Activated CD8-positive, alpha-beta T cell treated with anti-CD3 and anti-CD28 coated beads for 36 hours (primary cell): ENCODE measurements at regions not wholly inside any gene's neighbourhood (a gene's known extent, or its start where the extent isn't known, plus 50 kb on each side); places are given as distances from the start of the nearest gene placed in this dataset.

Experiments
- ATAC-seq: fragments of 200-7000 bp; cut with Tn5 transposase; one replicate; pipeline ENCODE4 v1.10.0; 2021; ENCODE audit warnings: mild to moderate bottlenecking, moderate library complexity
- CTCF ChIA-PET: fragments of 350-600 bp; sonication (Branson Sonifier 250); formaldehyde crosslinking; loops from one replicate; lab custom pipeline; 2021; ENCODE audit warnings: antibody characterized with exemption; lab: Charles Lee
- POLR2A ChIA-PET: fragments of 350-600 bp; sonication (Branson Sonifier 250); formaldehyde crosslinking; loops from one replicate; lab custom pipeline; 2021; ENCODE audit warnings: antibody characterized with exemption; lab: Charles Lee
- DNase-seq: peaks from one replicate; pipeline ENCODE4 v3.0.0-alpha.2; 2020
- H3K27ac Mint-ChIP-seq: one replicate; pipeline ENCODE4 v1.8.0; 2021; ENCODE audit warnings: mild to moderate bottlenecking, mixed read lengths
- H3K27me3 Mint-ChIP-seq: one replicate; pipeline ENCODE4 v1.8.0; 2021; ENCODE audit warnings: mixed read lengths
- H3K36me3 Mint-ChIP-seq: one replicate; pipeline ENCODE4 v1.8.0; 2021; ENCODE audit warnings: low read depth, mixed read lengths
- H3K4me1 Mint-ChIP-seq: one replicate; pipeline ENCODE4 v1.8.0; 2021; ENCODE audit warnings: low read depth, mixed read lengths
- H3K4me3 Mint-ChIP-seq: one replicate; pipeline ENCODE4 v1.8.0; 2021; ENCODE audit warnings: mild to moderate bottlenecking, moderate library complexity, mixed read lengths
- H3K9me3 Mint-ChIP-seq: one replicate; pipeline ENCODE4 v1.8.0; 2021; ENCODE audit warnings: mixed read lengths
- CTCF ChIP-seq: fragments of 200-600 bp; IDR thresholded peaks from one replicate; pipeline ENCODE4 v1.8.0; 2022; ENCODE audit warnings: antibody characterized with exemption, mild to moderate bottlenecking
- intact Hi-C: fragments of 100-400 bp; cut with micrococcal nuclease; formaldehyde crosslinking; loops from one replicate; pipeline ENCODE4 v1.10.0; 2022

GRCh38 chr18:63042351-63042750 is 277.2 kb downstream of the BCL2 start:
- Mint-ChIP-seq H3K27ac (no peak overlapping the region), H3K4me1 (peaks cover 23% of the 10 kb centered on the region), H3K36me3 (no peaks in the 10 kb centered on the region), H3K9me3 (peaks cover 10% of the 10 kb centered on the region), H3K4me3 (no peak overlapping the region), H3K27me3 (peaks cover 5% of the 10 kb centered on the region)
- ChIA-PET CTCF (interaction anchor here (1.0 to 1.4 kb wide), 3 partner anchors 11 to 26 kb away, joined by 3 to 7 read pairs (median 4); no protein-coding TSS in a partner anchor), POLR2A (no interaction called here)
- DNase-seq (no peak), ATAC-seq (no peak)
- TF ChIP-seq CTCF = no peak
- intact Hi-C loops = no loop called here

GRCh38 chr18:63040788-63041410 is 278.7 kb downstream of the BCL2 start:
- peaks cover 10% of the 10 kb centered on the region for H3K9me3 Mint-ChIP-seq
- ATAC-seq (peak; percentile 66), DNase-seq (peak; percentile 15)
- ChIA-PET POLR2A (interaction anchor here (0.6 kb wide), 1 partner anchor 40 kb away, joined by 4 read pairs; no protein-coding TSS in a partner anchor), CTCF (no interaction called here)
- no peaks in the 10 kb centered on the region for H3K36me3 Mint-ChIP-seq
- H3K27me3 Mint-ChIP-seq = peaks cover 5% of the 10 kb centered on the region
- TF ChIP-seq CTCF = no peak
- H3K27ac Mint-ChIP-seq = peak overlapping the region; percentile 36
- H3K4me1 Mint-ChIP-seq = peaks cover 23% of the 10 kb centered on the region
- intact Hi-C loops = no loop called here
- no peak overlapping the region for H3K4me3 Mint-ChIP-seq

DNA sequence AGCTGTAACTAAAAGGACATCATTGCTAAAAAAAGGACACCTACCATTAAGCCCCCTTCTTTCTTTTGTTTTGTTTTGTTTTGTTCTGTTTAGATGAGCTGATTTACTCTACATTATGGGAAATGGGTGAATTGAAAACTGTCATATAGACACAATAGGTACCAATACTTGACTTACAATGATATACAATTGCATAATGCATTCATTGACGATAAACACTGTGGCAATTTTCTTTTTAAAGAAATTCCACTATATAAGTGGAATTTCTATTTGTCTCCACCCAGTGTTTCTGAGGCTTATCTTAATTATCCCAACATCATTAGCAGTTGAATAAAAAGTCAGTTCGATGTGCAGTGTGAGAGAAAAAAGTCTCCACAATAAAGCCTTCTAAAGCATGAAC is 282.1 kb downstream of the BCL2 start:
- peaks cover 22% of the 10 kb centered on the region for H3K4me1 Mint-ChIP-seq
- H3K9me3 Mint-ChIP-seq = peaks cover 8% of the 10 kb centered on the region
- intact Hi-C loops = no loop called here
- POLR2A ChIA-PET = no interaction called here
- H3K27me3 Mint-ChIP-seq = peaks cover 1% of the 10 kb centered on the region
- CTCF ChIA-PET = interaction anchor here (1.5 kb wide), 1 partner anchor 12 kb away, joined by 3 read pairs; no protein-coding TSS in a partner anchor
- no peak overlapping the region for H3K4me3 Mint-ChIP-seq
- ATAC-seq (no peak), DNase-seq (no peak)
- no peak for TF ChIP-seq CTCF
- H3K27ac Mint-ChIP-seq = no peak overlapping the region
- H3K36me3 Mint-ChIP-seq = no peaks in the 10 kb centered on the region

DNA sequence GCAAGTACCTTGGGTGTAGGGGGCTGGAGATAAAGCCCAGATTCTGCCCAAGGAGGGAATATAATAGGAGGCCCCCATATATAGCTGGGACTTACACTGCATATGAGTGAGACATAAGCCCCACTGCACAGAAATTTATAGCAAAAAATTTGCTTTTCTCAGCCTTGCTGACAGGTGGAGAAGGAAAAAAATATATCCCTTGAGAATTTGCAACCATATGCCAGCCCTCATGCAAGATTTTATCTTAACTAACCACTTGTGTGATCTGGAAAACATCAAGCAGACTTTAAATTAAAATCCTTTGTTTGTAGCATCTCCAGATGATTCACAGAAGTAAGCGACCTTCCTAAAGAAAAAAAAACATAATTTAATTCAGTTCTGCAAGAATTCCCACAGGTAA is 288.2 kb downstream of the BCL2 start:
- Mint-ChIP-seq H3K4me3 (no peak overlapping the region), H3K4me1 (no peaks in the 10 kb centered on the region), H3K27me3 (no peaks in the 10 kb centered on the region), H3K36me3 (no peaks in the 10 kb centered on the region), H3K27ac (no peak overlapping the region), H3K9me3 (no peaks in the 10 kb centered on the region)
- DNase-seq (no peak), ATAC-seq (no peak)
- intact Hi-C loops = no loop called here
- no peak for TF ChIP-seq CTCF
- POLR2A ChIA-PET = interaction anchor here (1.1 kb wide), 1 partner anchor 50 kb away, joined by 4 read pairs; no protein-coding TSS in a partner anchor
- CTCF ChIA-PET = interaction anchor here (1.3 to 2.5 kb wide), 2 partner anchors 9 to 292 kb away, joined by 3 to 5 read pairs; no protein-coding TSS in a partner anchor
